ENCODE measurements at regions not wholly inside any gene's neighbourhood (a gene's known extent, or its start where the extent isn't known, plus 50 kb on each side); places are given as distances from the start of the nearest gene placed in this dataset.
"Not testable (repeated sequence)": the region's sequence is repeated elsewhere in the genome, so short reads cannot be mapped to it uniquely, and the experiment has no call there.

DNA sequence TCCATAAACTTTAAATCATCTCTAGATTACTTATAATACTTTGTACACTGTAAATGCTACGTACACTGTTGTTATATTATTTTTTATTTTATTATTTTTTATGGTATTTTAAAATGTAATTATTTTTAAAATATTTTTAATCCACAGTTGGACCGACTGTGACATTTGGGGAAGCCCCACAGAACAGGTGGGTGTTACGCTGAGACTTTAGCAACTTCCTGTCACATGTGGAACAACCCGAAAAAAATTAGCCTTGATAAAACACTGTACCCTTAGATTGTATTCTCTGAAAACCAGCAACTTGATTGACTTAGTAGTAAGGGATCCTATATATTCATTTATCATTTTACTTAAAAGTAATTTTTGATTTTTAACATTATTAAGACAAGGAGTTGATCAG, 1755.7 kb upstream of the SEL1L start:
- H3K36me3 ChIP-seq (ENCODE audit: control insufficient read depth, insufficient read depth, low read length): no peaks in the 10 kb centered on the region
- no peak overlapping the region for H3K4me3 ChIP-seq (replicated peaks; ENCODE audit: low read depth, low read length)
- DNase-seq (ENCODE audit: extremely low read depth, insufficient read length): no peak
- H3K27me3 ChIP-seq (replicated peaks; ENCODE audit: control insufficient read depth, insufficient read depth, low read length): no peaks in the 10 kb centered on the region
- TF ChIP-seq, protein P1, sequence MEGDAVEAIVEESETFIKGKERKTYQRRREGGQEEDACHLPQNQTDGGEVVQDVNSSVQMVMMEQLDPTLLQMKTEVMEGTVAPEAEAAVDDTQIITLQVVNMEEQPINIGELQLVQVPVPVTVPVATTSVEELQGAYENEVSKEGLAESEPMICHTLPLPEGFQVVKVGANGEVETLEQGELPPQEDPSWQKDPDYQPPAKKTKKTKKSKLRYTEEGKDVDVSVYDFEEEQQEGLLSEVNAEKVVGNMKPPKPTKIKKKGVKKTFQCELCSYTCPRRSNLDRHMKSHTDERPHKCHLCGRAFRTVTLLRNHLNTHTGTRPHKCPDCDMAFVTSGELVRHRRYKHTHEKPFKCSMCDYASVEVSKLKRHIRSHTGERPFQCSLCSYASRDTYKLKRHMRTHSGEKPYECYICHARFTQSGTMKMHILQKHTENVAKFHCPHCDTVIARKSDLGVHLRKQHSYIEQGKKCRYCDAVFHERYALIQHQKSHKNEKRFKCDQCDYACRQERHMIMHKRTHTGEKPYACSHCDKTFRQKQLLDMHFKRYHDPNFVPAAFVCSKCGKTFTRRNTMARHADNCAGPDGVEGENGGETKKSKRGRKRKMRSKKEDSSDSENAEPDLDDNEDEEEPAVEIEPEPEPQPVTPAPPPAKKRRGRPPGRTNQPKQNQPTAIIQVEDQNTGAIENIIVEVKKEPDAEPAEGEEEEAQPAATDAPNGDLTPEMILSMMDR (IDR thresholded peaks at IDR 0.05; ENCODE audit: insufficient read depth, low read length, poor library complexity, severe bottlenecking): no peak

DNA sequence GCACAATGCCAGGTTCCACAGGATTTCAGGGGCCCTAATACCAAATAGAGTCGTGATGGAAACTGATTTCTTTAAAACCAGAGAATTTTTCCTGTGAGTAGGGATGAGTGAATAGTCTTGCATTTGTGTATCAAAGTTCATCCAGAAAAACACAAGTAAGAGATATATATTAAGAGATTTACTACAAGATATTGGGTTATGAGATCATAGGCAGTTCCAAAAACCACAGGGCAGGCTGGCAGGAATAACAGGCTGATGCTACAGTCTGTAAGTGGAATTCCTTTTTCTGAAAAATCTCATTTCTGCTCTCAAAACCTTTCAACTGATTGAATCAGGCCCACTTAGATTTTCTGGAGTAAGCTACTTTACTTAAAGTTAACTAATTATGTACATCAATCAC, 1756.2 kb upstream of the SEL1L start:
- no peak for DNase-seq (ENCODE audit: extremely low read depth, insufficient read length)

DNA sequence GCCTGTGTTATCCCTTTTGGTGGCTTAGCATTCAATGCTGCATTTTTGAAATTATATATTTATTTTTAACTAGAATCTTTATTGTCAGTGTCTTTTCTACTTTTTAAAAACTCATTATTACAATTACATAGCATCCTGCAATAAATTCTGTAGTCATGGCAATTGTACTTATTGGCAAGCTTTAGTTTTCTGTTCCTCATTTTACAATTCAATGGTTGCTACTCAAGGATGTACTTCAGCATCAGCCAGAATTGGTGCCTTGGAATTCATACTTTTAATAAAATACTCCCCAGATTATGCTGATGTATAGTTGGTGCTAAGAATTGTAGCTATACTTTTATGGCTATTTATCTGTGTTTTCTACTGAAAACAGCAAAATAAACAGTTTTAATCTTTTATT, 1756.8 kb upstream of the SEL1L start:
- no peaks in the 10 kb centered on the region for H3K27me3 ChIP-seq (replicated peaks; ENCODE audit: control insufficient read depth, insufficient read depth, low read length)
- TF ChIP-seq, protein P1 (IDR thresholded peaks at IDR 0.05; ENCODE audit: insufficient read depth, low read length, poor library complexity, severe bottlenecking): no peak
- DNase-seq (ENCODE audit: extremely low read depth, insufficient read length): no peak
- no peaks in the 10 kb centered on the region for H3K36me3 ChIP-seq (ENCODE audit: control insufficient read depth, insufficient read depth, low read length)
- H3K4me3 ChIP-seq (replicated peaks; ENCODE audit: low read depth, low read length): no peak overlapping the region

More for the DNA sequence above, 1756.2 kb upstream of the SEL1L start:
- H3K27me3 ChIP-seq (replicated peaks; ENCODE audit: control insufficient read depth, insufficient read depth, low read length): no peaks in the 10 kb centered on the region
- TF ChIP-seq, protein P1 (IDR thresholded peaks at IDR 0.05; ENCODE audit: insufficient read depth, low read length, poor library complexity, severe bottlenecking): no peak
- H3K4me3 ChIP-seq (replicated peaks; ENCODE audit: low read depth, low read length): no peak overlapping the region
- H3K36me3 ChIP-seq (ENCODE audit: control insufficient read depth, insufficient read depth, low read length): no peaks in the 10 kb centered on the region

DNA sequence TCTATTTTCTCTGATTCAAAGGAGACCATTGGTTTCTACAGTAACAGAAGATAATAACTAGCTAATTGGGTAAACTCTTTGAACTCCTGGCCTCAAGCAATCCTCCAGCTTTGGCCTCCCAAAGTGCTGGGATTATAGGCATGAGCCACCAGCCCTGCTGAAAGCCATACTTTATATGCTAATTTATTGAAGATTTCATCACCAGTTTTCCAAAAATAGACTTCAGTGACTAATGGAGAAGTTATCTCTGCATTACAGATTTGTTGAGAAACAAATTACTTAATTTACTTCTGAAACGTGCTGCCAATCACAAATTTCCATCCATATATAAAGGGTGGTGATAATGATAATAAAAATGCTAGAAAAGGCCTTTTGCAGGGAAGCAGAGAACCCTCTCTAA, 1758.1 kb upstream of the SEL1L start:
- Histone ChIP-seq H3K36me3 (ENCODE audit: control insufficient read depth, insufficient read depth, low read length) (no peaks in the 10 kb centered on the region), H3K4me3 (replicated peaks; ENCODE audit: low read depth, low read length) (no peak overlapping the region), H3K27me3 (replicated peaks; ENCODE audit: control insufficient read depth, insufficient read depth, low read length) (no peaks in the 10 kb centered on the region)
- TF ChIP-seq, protein P1 (IDR thresholded peaks at IDR 0.05; ENCODE audit: insufficient read depth, low read length, poor library complexity, severe bottlenecking): no peak
- DNase-seq (ENCODE audit: extremely low read depth, insufficient read length): no peak

DNA sequence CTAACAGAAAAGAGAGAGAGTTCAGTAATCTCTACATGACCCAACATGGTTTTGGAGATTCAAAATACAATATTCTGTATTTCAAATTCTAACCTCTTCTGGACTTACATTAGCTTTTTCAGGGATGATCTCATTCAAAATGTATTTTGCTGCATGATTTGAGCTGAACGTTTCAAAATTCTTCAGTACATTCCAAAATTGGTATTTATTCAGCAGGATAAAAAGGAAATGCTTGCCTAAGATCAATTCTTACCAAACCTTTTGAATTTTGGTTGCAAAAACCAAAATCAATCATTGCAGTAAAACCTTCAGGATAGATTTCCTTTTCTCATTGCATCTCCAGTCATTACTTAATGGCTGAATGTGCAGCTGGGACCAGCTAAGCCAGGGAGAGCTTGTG, 1761.3 kb upstream of the SEL1L start:
- H3K4me3 ChIP-seq (replicated peaks; ENCODE audit: low read depth, low read length): no peak overlapping the region
- no peak for DNase-seq (ENCODE audit: extremely low read depth, insufficient read length)
- no peaks in the 10 kb centered on the region for H3K36me3 ChIP-seq (ENCODE audit: control insufficient read depth, insufficient read depth, low read length)
- TF ChIP-seq, protein P1 (IDR thresholded peaks at IDR 0.05; ENCODE audit: insufficient read depth, low read length, poor library complexity, severe bottlenecking): no peak
- H3K27me3 ChIP-seq (replicated peaks; ENCODE audit: control insufficient read depth, insufficient read depth, low read length): no peaks in the 10 kb centered on the region

DNA sequence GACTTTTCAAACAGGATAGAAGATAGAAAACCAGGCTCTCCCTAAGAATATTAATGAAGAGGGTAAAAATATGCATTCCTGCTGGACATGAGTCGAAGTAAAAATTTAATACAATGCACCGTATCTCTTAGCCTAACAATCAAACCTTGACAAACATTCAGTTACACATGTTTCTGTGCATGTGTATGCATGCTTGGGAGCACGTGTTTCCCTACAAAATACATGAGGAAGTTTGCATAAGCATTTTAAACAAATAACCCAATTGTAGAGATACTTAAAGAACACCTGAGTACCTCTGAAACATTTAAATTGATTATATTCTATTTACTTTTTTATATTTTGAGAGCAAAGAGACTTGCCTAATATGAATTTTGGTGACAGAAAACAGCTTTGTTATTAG, 1763.7 kb upstream of the SEL1L start:
- TF ChIP-seq, protein P1 (IDR thresholded peaks at IDR 0.05; ENCODE audit: insufficient read depth, low read length, poor library complexity, severe bottlenecking): no peak
- no peaks in the 10 kb centered on the region for H3K27me3 ChIP-seq (replicated peaks; ENCODE audit: control insufficient read depth, insufficient read depth, low read length)
- no peak overlapping the region for H3K4me3 ChIP-seq (replicated peaks; ENCODE audit: low read depth, low read length)
- no peak for DNase-seq (ENCODE audit: extremely low read depth, insufficient read length)
- H3K36me3 ChIP-seq (ENCODE audit: control insufficient read depth, insufficient read depth, low read length): no peaks in the 10 kb centered on the region

DNA sequence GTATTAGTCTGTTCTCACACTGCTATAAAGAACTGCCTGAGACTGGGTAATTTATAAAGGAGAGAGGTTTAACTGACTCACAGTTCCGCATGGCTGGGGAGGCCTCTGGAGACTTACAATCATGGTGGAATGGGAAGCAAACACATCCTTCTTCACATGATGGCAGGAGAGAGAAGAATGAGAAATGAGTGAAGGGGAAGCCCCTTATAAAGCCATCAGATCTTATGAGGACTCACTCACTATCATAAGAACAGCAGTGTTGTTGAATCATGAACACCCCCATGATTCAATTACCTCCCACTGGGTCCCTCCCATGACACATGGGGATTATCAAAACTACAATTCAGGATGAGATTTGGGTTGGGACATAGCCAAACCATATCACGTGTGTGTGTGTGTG, 1764.4 kb upstream of the SEL1L start:
- H3K4me3 ChIP-seq (replicated peaks; ENCODE audit: low read depth, low read length); DNase-seq (ENCODE audit: extremely low read depth, insufficient read length); H3K36me3 ChIP-seq (ENCODE audit: control insufficient read depth, insufficient read depth, low read length); H3K27me3 ChIP-seq (replicated peaks; ENCODE audit: control insufficient read depth, insufficient read depth, low read length): not testable (repeated sequence)
